ENCODE measurements at regions not wholly inside any gene's neighbourhood (a gene's known extent, or its start where the extent isn't known, plus 50 kb on each side); places are given as distances from the start of the nearest gene placed in this dataset.

GRCh38 chr10:44066527-44067255, 318.2 kb downstream of the CXCL12 start:
- Histone ChIP-seq H3K27me3 (ENCODE audit: control insufficient read depth in 4 of 4, insufficient read depth in 4 of 4, low read length in 3 of 4) (no peaks in the 10 kb centered on the region), H3K9me3 (ENCODE audit: control insufficient read depth in 4 of 4, low read length in 3 of 4) (no peaks in the 10 kb centered on the region), H3K4me1 (ENCODE audit: control insufficient read depth in 4 of 4, insufficient read depth in 4 of 4, low read length in 3 of 4) (peaks cover 0 to 33% (median 24%) of the 10 kb centered on the region in 4 donors), H3K36me3 (ENCODE audit: control insufficient read depth in 4 of 4, insufficient read depth in 3 of 4, low read depth in 1 of 4, low read length in 3 of 4) (no peaks in the 10 kb centered on the region), H3K9ac (ENCODE audit: low read depth in 1 of 2, low read length in 2 of 2) (no peak overlapping the region), H3K27ac (ENCODE audit: low read depth in 1 of 2, low read length in 2 of 2) (no peak overlapping the region), H3K4me3 (ENCODE audit: low read depth in 1 of 3, low read length in 3 of 3) (no peak overlapping the region)
- WGBS, result 90% methylated on average over 5 of the region's 5 CpGs
- no peak for DNase-seq (ENCODE audit: low spot score)
- TF ChIP-seq CTCF (IDR thresholded peaks at IDR 0.05; ENCODE audit: low read depth, low read length, missing input control), result no peak
- no peak for TF ChIP-seq RAD21 (IDR thresholded peaks at IDR 0.05)
- no peak for TF ChIP-seq HNF4A (conservative IDR thresholded peaks at IDR 0.05)
- no peak for TF ChIP-seq RXRA (IDR thresholded peaks at IDR 0.05)
- no peak for TF ChIP-seq NR2F2 (IDR thresholded peaks at IDR 0.05)
- no peak for TF ChIP-seq TAF1 (conservative IDR thresholded peaks at IDR 0.05)
- no peak for TF ChIP-seq HNF4G (IDR thresholded peaks at IDR 0.05)
- TF ChIP-seq JUND (IDR thresholded peaks at IDR 0.05), result no peak
- no peak for TF ChIP-seq REST (IDR thresholded peaks at IDR 0.05)
- no peak for TF ChIP-seq EGR1 (IDR thresholded peaks at IDR 0.05; ENCODE audit: low read depth in 2 of 2)
- no peak for TF ChIP-seq ZBTB33 (IDR thresholded peaks at IDR 0.05)

- Histone ChIP-seq H3K4me1 (ENCODE audit: control insufficient read depth in 4 of 4, insufficient read depth in 4 of 4, low read length in 3 of 4) (peaks cover 0 to 31% (median 23%) of the 10 kb centered on the region in 4 donors), H3K27me3 (ENCODE audit: control insufficient read depth in 4 of 4, insufficient read depth in 4 of 4, low read length in 3 of 4) (no peaks in the 10 kb centered on the region), H3K27ac (ENCODE audit: low read depth in 1 of 2, low read length in 2 of 2) (peak overlapping the region; percentile 33 to 78), H3K4me3 (ENCODE audit: low read depth in 1 of 3, low read length in 3 of 3) (no peak overlapping the region), H3K36me3 (ENCODE audit: control insufficient read depth in 4 of 4, insufficient read depth in 3 of 4, low read depth in 1 of 4, low read length in 3 of 4) (no peaks in the 10 kb centered on the region), H3K9ac (ENCODE audit: low read depth in 1 of 2, low read length in 2 of 2) (no peak overlapping the region), H3K9me3 (ENCODE audit: control insufficient read depth in 4 of 4, low read length in 3 of 4) (no peaks in the 10 kb centered on the region)
- TF ChIP-seq FOXA1 (IDR thresholded peaks at IDR 0.05) (no peak), ATF3 (IDR thresholded peaks at IDR 0.05) (no peak), RXRA (IDR thresholded peaks at IDR 0.05) (peak in 1 of 2 donors; percentile 12), CTCF (IDR thresholded peaks at IDR 0.05; ENCODE audit: low read depth, low read length, missing input control) (no peak), SP1 (IDR thresholded peaks at IDR 0.05) (peak; percentile 27), RAD21 (IDR thresholded peaks at IDR 0.05) (no peak), HNF4A (conservative IDR thresholded peaks at IDR 0.05) (peak in 1 of 2 donors; percentile 9)
- 59% methylated on average over 9 of the region's 9 CpGs for WGBS
- DNase-seq (ENCODE audit: low spot score), result no peak
Measured at GRCh38 chr10:44065788-44066526, 318.9 kb downstream of the CXCL12 start.

Data from liver (tissue), 8 donors.